Keratinocyte (primary cell): ENCODE measurements at regions not wholly inside any gene's neighbourhood (a gene's known extent, or its start where the extent isn't known, plus 50 kb on each side); places are given as distances from the start of the nearest gene placed in this dataset.

Experiments used
- DNase-seq: peaks from one replicate; pipeline ENCODE4 v3.0.0-alpha.2; 2011; ENCODE audit warnings: low read depth, missing footprints, low spot score
- FAIRE-seq: peaks from 2 replicates; lab custom pipeline; 2011; peaks lifted over from hg19 to GRCh38; lab: Jason Lieb, UNC
- H2AFZ ChIP-seq: 2 replicates; pipeline ENCODE4 v1.6.0; 2012; ENCODE audit warnings: low read length, control low read depth, inconsistent platforms; ENCODE audit not compliant: control insufficient read depth
- H3K27ac ChIP-seq: 2 replicates; pipeline ENCODE4 v1.5.1; 2011; ENCODE audit warnings: low read length; ENCODE audit not compliant: control insufficient read depth, insufficient read depth
- H3K27me3 ChIP-seq: 3 replicates; pipeline ENCODE4 v1.6.0; 2011; ENCODE audit warnings: low read length; ENCODE audit not compliant: control insufficient read depth, insufficient read depth; ENCODE audit errors: extremely low read depth
- H3K36me3 ChIP-seq, 2 experiments: 2 replicates in 1 of 2; 3 replicates in 1 of 2; pipeline ENCODE4 v1.5.1; 2011; ENCODE audit warnings: low read length in 2 of 2, mild to moderate bottlenecking in 1 of 2; ENCODE audit not compliant: control insufficient read depth in 2 of 2, insufficient read depth in 2 of 2; ENCODE audit errors: extremely low read depth in 1 of 2
- H3K4me1 ChIP-seq: 3 replicates; pipeline ENCODE4 v1.5.1; 2011; ENCODE audit warnings: low read length; ENCODE audit not compliant: control insufficient read depth, insufficient read depth; ENCODE audit errors: extremely low read depth
- H3K4me2 ChIP-seq: 3 replicates; pipeline ENCODE4 v1.6.0; 2011; ENCODE audit warnings: low read depth, low read length; ENCODE audit not compliant: control insufficient read depth, insufficient read depth; ENCODE audit errors: extremely low read depth
- H3K4me3 ChIP-seq, 3 experiments: fragments of 200-600 bp in 1 of 3; sonication (generic) in 1 of 3; 2 replicates in 2 of 3; 3 replicates in 1 of 3; pipeline ENCODE4 v1.5.1; 2011 to 2016; ENCODE audit warnings: low read length in 3 of 3, mild to moderate bottlenecking in 3 of 3, control low read depth in 2 of 3, inconsistent platforms in 1 of 3, low read depth in 1 of 3, mixed read lengths in 1 of 3, mixed run types in 1 of 3, moderate library complexity in 1 of 3; ENCODE audit not compliant: control insufficient read depth in 2 of 3, insufficient read depth in 2 of 3; ENCODE audit errors: extremely low read depth in 1 of 3
- H3K79me2 ChIP-seq: 2 replicates; pipeline ENCODE4 v1.6.0; 2012; ENCODE audit warnings: low read length; ENCODE audit not compliant: control insufficient read depth, insufficient read depth
- H3K9ac ChIP-seq: 3 replicates; pipeline ENCODE4 v1.6.0; 2011; ENCODE audit warnings: low read length; ENCODE audit not compliant: control insufficient read depth, insufficient read depth; ENCODE audit errors: extremely low read depth
- H3K9me1 ChIP-seq: 3 replicates; pipeline ENCODE4 v1.6.0; 2011; ENCODE audit warnings: low read length; ENCODE audit not compliant: control insufficient read depth, insufficient read depth; ENCODE audit errors: extremely low read depth
- H3K9me3 ChIP-seq: 2 replicates; pipeline ENCODE4 v1.5.1; 2012; ENCODE audit warnings: low read depth, low read length; ENCODE audit not compliant: control insufficient read depth
- H4K20me1 ChIP-seq: 3 replicates; pipeline ENCODE4 v1.6.0; 2011; ENCODE audit warnings: low read length; ENCODE audit not compliant: control insufficient read depth, insufficient read depth; ENCODE audit errors: extremely low read depth
- CTCF ChIP-seq, 3 experiments: IDR thresholded peaks in 1 of 3; conservative IDR thresholded peaks in 1 of 3; optimal IDR thresholded peaks in 1 of 3; 2 replicates in 2 of 3; 3 replicates in 1 of 3; pipeline versions ENCODE3 to v1.5.1; 2011; ENCODE audit warnings: low read length in 3 of 3, mild to moderate bottlenecking in 3 of 3, moderate library complexity in 2 of 3, control low read depth in 1 of 3, inconsistent platforms in 1 of 3; ENCODE audit not compliant: insufficient read depth in 2 of 3; ENCODE audit errors: extremely low read depth in 1 of 3
- EZH2 ChIP-seq: IDR thresholded peaks from one replicate; pipeline ENCODE4 v1.6.1; 2012; ENCODE audit warnings: inconsistent platforms, mild to moderate bottlenecking, low read length, moderate library complexity
- dilution Hi-C: fragments of 300-500 bp; cut with MboI; formaldehyde crosslinking; loops from one replicate; pipeline ENCODE4 v1.7.0; 2020; ENCODE audit warnings: low sequenced_read_pairs; ENCODE audit not compliant: extremely low pct_ligation_motif_present

GRCh38 chr1:178619042-178619927 is 105.8 kb upstream of the RALGPS2 start:
- no peak overlapping the region for H3K27ac ChIP-seq

GRCh38 chr1:178620584-178621475 is 104.2 kb upstream of the RALGPS2 start:
- Histone ChIP-seq H3K79me2 (no peaks in the 10 kb centered on the region), H3K4me3 (no peak overlapping the region), H4K20me1 (no peaks in the 10 kb centered on the region), H3K9ac (no peak overlapping the region), H3K4me2 (no peak overlapping the region), H3K27ac (no peak overlapping the region), H3K4me1 (no peaks in the 10 kb centered on the region), H2AFZ (no peak overlapping the region), H3K9me3 (no peaks in the 10 kb centered on the region), H3K36me3 (no peaks in the 10 kb centered on the region), H3K9me1 (no peaks in the 10 kb centered on the region), H3K27me3 (no peaks in the 10 kb centered on the region)
- dilution Hi-C loops: no loop called here
- no peak for TF ChIP-seq EZH2
- FAIRE-seq (no peak), DNase-seq (no peak)

More at GRCh38 chr1:178619042-178619927, 105.8 kb upstream of the RALGPS2 start:
- H3K79me2 ChIP-seq: no peaks in the 10 kb centered on the region
- dilution Hi-C loops: no loop called here
- TF ChIP-seq EZH2: no peak
- no peak for TF ChIP-seq CTCF (optimal IDR thresholded peaks at IDR 0.05 in 1 of 3, IDR thresholded peaks at IDR 0.05 in 1 of 3, conservative IDR thresholded peaks at IDR 0.05 in 1 of 3; ENCODE audit: extremely low read depth in 1 of 3, insufficient read depth in 2 of 3, low read length in 3 of 3)
- no peaks in the 10 kb centered on the region for H3K27me3 ChIP-seq
- H3K9me1 ChIP-seq: no peaks in the 10 kb centered on the region
- H3K36me3 ChIP-seq: no peaks in the 10 kb centered on the region
- H2AFZ ChIP-seq: peak overlapping the region; percentile 75
- no peak overlapping the region for H3K4me2 ChIP-seq
- no peak for DNase-seq
- H3K9me3 ChIP-seq: no peaks in the 10 kb centered on the region
- H3K9ac ChIP-seq: no peak overlapping the region
- no peak overlapping the region for H3K4me3 ChIP-seq
- FAIRE-seq: no peak
- H3K4me1 ChIP-seq: no peaks in the 10 kb centered on the region
- H4K20me1 ChIP-seq: no peaks in the 10 kb centered on the region
